OCI-LY7 (cell line): ENCODE measurements at regions not wholly inside any gene's neighbourhood (a gene's known extent, or its start where the extent isn't known, plus 50 kb on each side); places are given as distances from the start of the nearest gene placed in this dataset.

Source experiments
- BruUV-seq: library from RNA; stranded (reverse); fragments of 400-500 nt; replicated peaks from 2 replicates; lab custom pipeline; 2021; lab: Mats Ljungman, UMichigan
- CTCF ChIA-PET: fragments of 300-600 bp; sonication (Branson Sonifier 250); formaldehyde crosslinking; loops from one replicate; lab custom pipeline; 2022; ENCODE audit warnings: antibody characterized with exemption; ENCODE audit not compliant: unreplicated experiment; lab: Charles Lee
- POLR2A ChIA-PET: fragments of 300-600 bp; sonication (Branson Sonifier 250); formaldehyde crosslinking; loops from one replicate; lab custom pipeline; 2022; ENCODE audit warnings: antibody characterized with exemption; lab: Charles Lee
- DNase-seq: peaks from one replicate; pipeline ENCODE4 v3.0.0-alpha.2; 2015; ENCODE audit warnings: low spot score
- H2AFZ ChIP-seq: fragments of 200-600 bp; sonication (generic), shearing (Covaris generic); 2 replicates; pipeline ENCODE4 v1.6.1; 2014; ENCODE audit warnings: mild to moderate bottlenecking, antibody characterized with exemption, low read length, moderate library complexity
- H3K27ac ChIP-seq: fragments of 200-600 bp; sonication (generic); 2 replicates; pipeline ENCODE4 v1.5.1; 2014; ENCODE audit warnings: mixed run types, low read depth, mild to moderate bottlenecking, moderate library complexity, low read length, inconsistent platforms; ENCODE audit not compliant: poor library complexity, severe bottlenecking
- H3K36me3 ChIP-seq: fragments of 200-600 bp; sonication (generic); 2 replicates; pipeline ENCODE4 v1.6.1; 2014; ENCODE audit warnings: mild to moderate bottlenecking, antibody characterized with exemption, low read length, moderate library complexity, mixed read lengths; ENCODE audit not compliant: insufficient read depth
- H3K4me1 ChIP-seq: fragments of 200-600 bp; sonication (generic); 2 replicates; pipeline ENCODE4 v1.5.1; 2014; ENCODE audit warnings: mild to moderate bottlenecking, low read length; ENCODE audit not compliant: insufficient read depth, poor library complexity, severe bottlenecking
- H3K4me2 ChIP-seq: fragments of 200-600 bp; sonication (generic); 2 replicates; pipeline ENCODE4 v1.6.1; 2014; ENCODE audit warnings: mild to moderate bottlenecking, low read length
- H3K4me3 ChIP-seq: fragments of 200-600 bp; sonication (generic); 2 replicates; pipeline ENCODE4 v1.5.1; 2014; ENCODE audit warnings: mild to moderate bottlenecking, low read depth, low read length; ENCODE audit not compliant: poor library complexity, severe bottlenecking
- H3K79me2 ChIP-seq: fragments of 200-600 bp; sonication (generic); 2 replicates; pipeline ENCODE4 v1.6.1; 2016; ENCODE audit warnings: low read depth, mild to moderate bottlenecking, low read length, moderate library complexity, mixed read lengths; ENCODE audit not compliant: insufficient read depth
- H3K9me2 ChIP-seq: fragments of 200-600 bp; sonication (generic); 2 replicates; pipeline ENCODE4 v1.6.1; 2016; ENCODE audit warnings: mild to moderate bottlenecking, low read length, mixed read lengths; ENCODE audit not compliant: insufficient read depth
- H3K9me3 ChIP-seq: fragments of 200-600 bp; sonication (generic); 2 replicates; pipeline ENCODE4 v1.6.1; 2014; ENCODE audit warnings: mild to moderate bottlenecking, mixed run types, low read length, mixed read lengths
- H4K20me1 ChIP-seq: fragments of 200-600 bp; sonication (generic); 2 replicates; pipeline ENCODE4 v1.6.1; 2014; ENCODE audit warnings: mild to moderate bottlenecking, antibody characterized with exemption, low read length, moderate library complexity, mixed read lengths; ENCODE audit not compliant: insufficient read depth
- EZH2phosphoT487 ChIP-seq: fragments of 200-600 bp; sonication (generic); IDR thresholded peaks from 2 replicates; pipeline ENCODE4 v1.6.1; 2018; ENCODE audit warnings: low read depth, borderline replicate concordance, mild to moderate bottlenecking, mixed run types, antibody characterized with exemption, low read length, moderate library complexity, mixed read lengths
- intact Hi-C: fragments of 100-400 bp; cut with micrococcal nuclease; formaldehyde crosslinking; loops from one replicate; pipeline ENCODE4 v1.10.0; 2022; ENCODE audit not compliant: unreplicated experiment
- TF ChIP-seq, protein P1 (sequence below): fragments of 200-600 bp; sonication (generic); conservative IDR thresholded peaks from 2 replicates; pipeline ENCODE4 v1.5.1; 2014; ENCODE audit warnings: mild to moderate bottlenecking, antibody characterized with exemption, low read length, moderate library complexity, mixed read lengths

DNA sequence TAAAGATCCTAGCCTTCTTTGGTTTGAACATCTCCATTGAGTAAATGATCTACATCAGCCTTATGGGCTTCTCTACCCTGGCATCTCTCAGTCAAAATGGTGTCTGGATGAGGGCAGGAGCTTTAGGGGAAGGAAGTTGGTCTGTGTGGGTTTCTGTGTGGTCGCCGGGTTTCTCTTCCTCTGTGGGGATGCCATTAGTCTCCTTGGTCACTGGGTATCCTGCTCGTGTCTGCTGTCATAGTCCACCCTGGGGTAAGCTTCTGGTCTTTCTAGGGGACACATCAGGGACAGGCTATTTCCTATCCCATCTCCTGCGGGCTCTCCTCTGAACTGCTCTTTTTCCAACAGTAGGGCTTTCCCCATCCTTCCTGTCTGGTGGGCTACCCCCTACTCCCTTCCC, 150.3 kb upstream of the NPY start:
- Histone ChIP-seq H3K4me3 (no peak overlapping the region), H2AFZ (no peak overlapping the region), H4K20me1 (no peaks in the 10 kb centered on the region), H3K79me2 (no peaks in the 10 kb centered on the region), H3K27ac (no peak overlapping the region), H3K4me1 (no peaks in the 10 kb centered on the region), H3K4me2 (no peak overlapping the region), H3K9me3 (no peaks in the 10 kb centered on the region), H3K9me2 (no peaks in the 10 kb centered on the region), H3K36me3 (no peaks in the 10 kb centered on the region)
- no peak for DNase-seq
- no TSS peak for BruUV-seq
- TF ChIP-seq EZH2phosphoT487, result no peak
- TF ChIP-seq, protein P1, sequence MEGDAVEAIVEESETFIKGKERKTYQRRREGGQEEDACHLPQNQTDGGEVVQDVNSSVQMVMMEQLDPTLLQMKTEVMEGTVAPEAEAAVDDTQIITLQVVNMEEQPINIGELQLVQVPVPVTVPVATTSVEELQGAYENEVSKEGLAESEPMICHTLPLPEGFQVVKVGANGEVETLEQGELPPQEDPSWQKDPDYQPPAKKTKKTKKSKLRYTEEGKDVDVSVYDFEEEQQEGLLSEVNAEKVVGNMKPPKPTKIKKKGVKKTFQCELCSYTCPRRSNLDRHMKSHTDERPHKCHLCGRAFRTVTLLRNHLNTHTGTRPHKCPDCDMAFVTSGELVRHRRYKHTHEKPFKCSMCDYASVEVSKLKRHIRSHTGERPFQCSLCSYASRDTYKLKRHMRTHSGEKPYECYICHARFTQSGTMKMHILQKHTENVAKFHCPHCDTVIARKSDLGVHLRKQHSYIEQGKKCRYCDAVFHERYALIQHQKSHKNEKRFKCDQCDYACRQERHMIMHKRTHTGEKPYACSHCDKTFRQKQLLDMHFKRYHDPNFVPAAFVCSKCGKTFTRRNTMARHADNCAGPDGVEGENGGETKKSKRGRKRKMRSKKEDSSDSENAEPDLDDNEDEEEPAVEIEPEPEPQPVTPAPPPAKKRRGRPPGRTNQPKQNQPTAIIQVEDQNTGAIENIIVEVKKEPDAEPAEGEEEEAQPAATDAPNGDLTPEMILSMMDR, result no peak
- POLR2A ChIA-PET, result no interaction called here
- intact Hi-C loops, result no loop called here
- CTCF ChIA-PET, result no interaction called here

DNA sequence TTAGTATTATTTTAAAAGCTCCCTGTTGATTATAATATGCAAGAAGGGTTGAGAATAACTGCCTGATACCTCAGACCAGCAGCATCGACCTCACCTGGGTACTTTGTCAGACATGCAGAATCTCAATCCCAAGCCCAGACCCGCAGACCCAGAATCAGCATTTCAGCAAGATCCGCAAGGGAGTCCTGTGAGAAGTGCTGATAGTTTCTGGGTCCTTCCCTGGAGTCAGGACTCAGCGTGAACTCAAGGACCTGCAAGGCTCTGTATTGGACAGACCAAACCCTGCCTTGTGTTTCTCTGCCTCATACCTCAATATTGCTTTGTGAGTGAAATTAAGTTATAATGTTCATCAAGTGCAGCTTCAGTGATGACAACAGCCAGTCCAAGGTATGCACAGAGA, 149.5 kb upstream of the NPY start:
- Histone ChIP-seq H3K27ac (no peak overlapping the region), H3K9me3 (no peaks in the 10 kb centered on the region), H3K4me3 (no peak overlapping the region), H3K9me2 (no peaks in the 10 kb centered on the region), H3K79me2 (no peaks in the 10 kb centered on the region), H3K36me3 (no peaks in the 10 kb centered on the region), H3K4me2 (no peak overlapping the region), H4K20me1 (no peaks in the 10 kb centered on the region), H2AFZ (no peak overlapping the region), H3K4me1 (no peaks in the 10 kb centered on the region)
- no TSS peak for BruUV-seq
- no peak for TF ChIP-seq EZH2phosphoT487
- TF ChIP-seq, protein P1, result no peak
- ChIA-PET CTCF (no interaction called here), POLR2A (no interaction called here)
- intact Hi-C loops, result no loop called here
- DNase-seq, result no peak

DNA sequence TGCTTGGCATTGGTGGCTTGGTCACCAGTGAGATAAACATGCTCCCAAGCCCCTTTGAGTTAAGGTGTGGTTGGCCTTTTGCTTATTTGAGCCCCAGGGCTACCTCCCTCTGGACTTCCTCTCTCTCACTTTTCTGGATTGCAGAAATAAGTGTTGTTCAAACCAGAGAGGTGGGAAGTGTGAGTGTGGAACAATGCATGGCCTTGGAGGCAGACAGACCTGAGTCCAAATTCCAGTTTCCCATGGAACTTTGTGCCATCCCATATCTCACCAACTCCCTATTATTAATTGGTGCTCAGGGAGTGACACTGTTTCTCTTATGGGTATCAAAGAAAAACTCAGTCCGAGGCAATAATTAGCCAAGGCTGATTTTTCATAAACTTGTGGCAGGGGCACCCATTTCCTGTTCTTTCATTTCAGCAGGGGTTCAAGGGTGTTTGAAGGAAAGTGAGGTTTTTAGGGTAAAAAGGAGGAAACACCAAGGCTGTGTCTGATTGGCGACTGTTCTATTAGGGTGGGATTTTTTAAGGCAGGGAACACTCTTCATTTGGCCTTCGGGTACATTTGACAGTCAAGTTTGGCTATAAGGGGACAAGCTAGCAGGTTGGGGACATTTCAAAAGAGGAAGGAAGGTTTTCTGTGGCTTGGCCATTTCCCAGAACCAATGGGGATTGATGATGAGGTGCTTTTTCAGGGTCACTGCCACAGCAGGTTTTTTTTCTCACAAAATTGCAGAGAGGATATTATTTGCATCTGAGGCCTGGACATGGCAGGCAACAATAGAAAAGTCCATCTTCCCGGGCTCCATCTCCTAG, 148.8 kb upstream of the NPY start:
- POLR2A ChIA-PET, result interaction anchor here (0.6 kb wide), 1 partner anchor 171 kb away, joined by 5 read pairs; no protein-coding TSS in a partner anchor
- CTCF ChIA-PET, result no interaction called here
- no TSS peak for BruUV-seq

More for the DNA sequence above, 148.8 kb upstream of the NPY start:
- Histone ChIP-seq H4K20me1 (no peaks in the 10 kb centered on the region), H3K27ac (no peak overlapping the region), H2AFZ (no peak overlapping the region), H3K4me1 (no peaks in the 10 kb centered on the region), H3K79me2 (no peaks in the 10 kb centered on the region), H3K36me3 (no peaks in the 10 kb centered on the region), H3K4me3 (no peak overlapping the region), H3K9me2 (no peaks in the 10 kb centered on the region), H3K9me3 (no peaks in the 10 kb centered on the region), H3K4me2 (no peak overlapping the region)
- no peak for TF ChIP-seq EZH2phosphoT487
- TF ChIP-seq, protein P1, result no peak
- intact Hi-C loops, result no loop called here
- no peak for DNase-seq
